ENCODE measurements at regions not wholly inside any gene's neighbourhood (a gene's known extent, or its start where the extent isn't known, plus 50 kb on each side); places are given as distances from the start of the nearest gene placed in this dataset.
A peak's percentile ranks its signal among the peaks of the same experiment; 100 is the strongest.

- no peak overlapping the region for H3K4me3 ChIP-seq (ENCODE audit: control insufficient read depth, low read depth, low read length)
- DNase-seq (ENCODE audit: low read depth), result no peak
- no peak for TF ChIP-seq CTCF (IDR thresholded peaks at IDR 0.05; ENCODE audit: control insufficient read depth, insufficient read depth, low read depth, low read length, missing control alignments)
These were observed 98.6 kb upstream of the PRDM1 start for GRCh38 chr6:105987516-105987915.

GRCh38 chr6:105986998-105987397 is 99.1 kb upstream of the PRDM1 start:
- H3K4me3 ChIP-seq (ENCODE audit: control insufficient read depth, low read depth, low read length), result no peak overlapping the region
- peak; percentile 50 for DNase-seq (ENCODE audit: low read depth)
- no peak for TF ChIP-seq CTCF (IDR thresholded peaks at IDR 0.05; ENCODE audit: control insufficient read depth, insufficient read depth, low read depth, low read length, missing control alignments)

- no peak overlapping the region for H3K4me3 ChIP-seq (ENCODE audit: control insufficient read depth, low read depth, low read length)
- TF ChIP-seq CTCF (IDR thresholded peaks at IDR 0.05; ENCODE audit: control insufficient read depth, insufficient read depth, low read depth, low read length, missing control alignments), result no peak
- no peak for DNase-seq (ENCODE audit: low read depth)
These were observed 100.1 kb upstream of the PRDM1 start for GRCh38 chr6:105985816-105986632.

GRCh38 chr6:105985098-105985815 is 100.9 kb upstream of the PRDM1 start:
- no peak for DNase-seq (ENCODE audit: low read depth)
- H3K4me3 ChIP-seq (ENCODE audit: control insufficient read depth, low read depth, low read length), result no peak overlapping the region
- no peak for TF ChIP-seq CTCF (IDR thresholded peaks at IDR 0.05; ENCODE audit: control insufficient read depth, insufficient read depth, low read depth, low read length, missing control alignments)

GRCh38 chr6:105983763-105984162 is 102.4 kb upstream of the PRDM1 start:
- H3K4me3 ChIP-seq (ENCODE audit: control insufficient read depth, low read depth, low read length), result no peak overlapping the region
- TF ChIP-seq CTCF (IDR thresholded peaks at IDR 0.05; ENCODE audit: control insufficient read depth, insufficient read depth, low read depth, low read length, missing control alignments), result no peak
- no peak for DNase-seq (ENCODE audit: low read depth)

- DNase-seq (ENCODE audit: low read depth), result no peak
- H3K4me3 ChIP-seq (ENCODE audit: control insufficient read depth, low read depth, low read length), result no peak overlapping the region
These were observed 103.2 kb upstream of the PRDM1 start for GRCh38 chr6:105982761-105983540.

More at GRCh38 chr6:105982761-105983540, 103.2 kb upstream of the PRDM1 start:
- no peak for TF ChIP-seq CTCF (IDR thresholded peaks at IDR 0.05; ENCODE audit: control insufficient read depth, insufficient read depth, low read depth, low read length, missing control alignments)

Measured in AG09309 (cell line).